Adrenal gland (tissue), 9 donors: ENCODE measurements at regions not wholly inside any gene's neighbourhood (a gene's known extent, or its start where the extent isn't known, plus 50 kb on each side); places are given as distances from the start of the nearest gene placed in this dataset.

Experiments used
- DNase-seq, 7 donors: peaks; one replicate each; pipeline ENCODE4 v3.0.0-alpha.2; 2019 to 2020
- H3K27ac ChIP-seq, 5 donors: fragments of 200-600 bp; sonication (generic) in 4 of 5; 1 replicate in 3 of 5; 2 replicates in 2 of 5; pipeline versions ENCODE4 v1.5.1 to v1.8.0; 2016 to 2020; ENCODE audit warnings: mild to moderate bottlenecking in 1 of 5
- H3K27me3 ChIP-seq: fragments of 200-600 bp; 2 replicates; pipeline ENCODE4 v1.8.0; 2021
- H3K36me3 ChIP-seq, 2 donors: fragments of 200-600 bp; replicated peaks in 1 of 2; 1 replicate in 1 of 2; 2 replicates in 1 of 2; pipeline versions ENCODE4 v1.5.1 to v1.8.0; 2018 to 2022
- H3K4me1 ChIP-seq, 2 donors: fragments of 200-600 bp; replicated peaks in 1 of 2; 1 replicate in 1 of 2; 2 replicates in 1 of 2; pipeline versions ENCODE4 v1.5.1 to v1.8.0; 2018 to 2021
- H3K4me3 ChIP-seq, 4 donors: fragments of 200-600 bp; sonication (generic) in 3 of 4; one replicate each; pipeline ENCODE4 v1.5.1; 2016 to 2018
- H3K9me3 ChIP-seq, 3 donors: fragments of 200-600 bp; sonication (generic) in 1 of 3; replicated peaks in 1 of 3; 1 replicate in 2 of 3; 2 replicates in 1 of 3; pipeline versions ENCODE4 v1.5.1 to v1.8.0; 2016 to 2021
- CTCF ChIP-seq, 6 experiments: fragments of 450-650 bp in 4 of 6; fragments of 200-600 bp in 2 of 6; sonication (generic) in 1 of 6; IDR thresholded peaks; 1 replicate in 5 of 6; 2 replicates in 1 of 6; pipeline versions ENCODE4 v1.5.1 to v1.8.0; 2016 to 2021; ENCODE audit warnings: antibody characterized with exemption in 6 of 6, mild to moderate bottlenecking in 2 of 6, moderate library complexity in 1 of 6
- POLR2A ChIP-seq, 2 donors: fragments of 450-650 bp; IDR thresholded peaks; one replicate each; pipeline ENCODE4 v1.6.1; 2017; ENCODE audit warnings: antibody characterized with exemption in 2 of 2, mild to moderate bottlenecking in 2 of 2, moderate library complexity in 1 of 2
- WGBS, 4 donors: extraction: QIAGEN DNeasy Blood & Tissue Kit in 2 of 4; methylation state at CpG; one replicate each; pipeline versions ENCODE4 v1.1.5 to v1.1.7; 2013 to 2017; 5-methylcytosine and 5-hydroxymethylcytosine counted together
- intact Hi-C, 2 donors: fragments of 100-400 bp; cut with DNase I; formaldehyde crosslinking; loops; one replicate each; pipeline versions ENCODE4 v1.14.1 to v1.15.0; 2022 to 2023
- donor health status: healthy with polysubstance abuse.
- donor health status: Bipolar disorder and iron deficiency.
- donor health status: DM: yes; HTN: yes; CAD: no.
- donor health status: DM: no; HTN: no; CAD: no.
- donor health status: DM: no; HTN: no; CAD: no.

GRCh38 chr2:12928197-12928774 lies 211.6 kb downstream of the TRIB2 start:
- H3K36me3 ChIP-seq = no peaks in the 10 kb centered on the region
- H3K27ac ChIP-seq = no peak overlapping the region
- TF ChIP-seq POLR2A (IDR thresholded peaks at IDR 0.05) (no peak), CTCF (IDR thresholded peaks at IDR 0.05) (no peak)
- H3K4me3 ChIP-seq = no peak overlapping the region
- WGBS, 4 donors = 77 to 83% (median 81%) methylated on average over 5 of the region's 5 CpGs
- H3K4me1 ChIP-seq = peaks cover 4 to 19% of the 10 kb centered on the region in 2 donors
- intact Hi-C loops = loop anchor here in 1 of 2 donors (10.0 kb wide), 1 partner anchor 193 kb away; no protein-coding TSS in a partner anchor
- H3K27me3 ChIP-seq = no peaks in the 10 kb centered on the region
- no peaks in the 10 kb centered on the region for H3K9me3 ChIP-seq
- DNase-seq = no peak

DNA sequence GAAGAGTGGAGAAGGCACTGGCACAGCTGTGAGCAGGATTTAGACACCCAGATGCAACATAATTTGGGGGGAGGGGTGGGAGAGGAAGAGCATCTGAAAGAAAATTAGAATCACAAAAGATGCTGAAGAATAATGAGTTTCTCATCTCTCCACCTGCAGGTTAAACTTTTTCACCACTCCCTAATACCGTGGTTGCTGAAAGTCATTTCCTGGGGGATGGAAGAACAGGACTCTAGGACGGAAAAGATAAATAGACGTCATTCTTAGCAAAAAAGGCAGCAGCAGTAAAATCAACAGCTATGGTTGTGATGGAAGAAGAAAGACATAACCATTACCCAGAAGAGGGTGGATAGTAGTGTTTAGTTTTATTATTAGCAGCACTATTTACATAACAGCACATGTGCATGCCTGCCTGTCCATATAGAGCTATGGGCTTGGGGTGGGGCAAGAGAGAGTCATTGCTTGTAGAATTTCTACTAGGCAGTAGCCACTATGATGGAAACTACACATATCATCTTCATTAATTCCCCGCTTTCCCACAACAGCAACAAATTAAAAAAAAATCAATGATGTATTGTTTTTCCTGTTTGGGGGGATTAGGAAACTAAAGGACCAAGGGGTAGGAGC lies 212.2 kb downstream of the TRIB2 start:
- no peak overlapping the region for H3K27ac ChIP-seq
- no peak for DNase-seq
- H3K27me3 ChIP-seq = no peaks in the 10 kb centered on the region
- peaks cover 4 to 19% of the 10 kb centered on the region in 2 donors for H3K4me1 ChIP-seq
- no peak for TF ChIP-seq CTCF (IDR thresholded peaks at IDR 0.05)
- no peak for TF ChIP-seq POLR2A (IDR thresholded peaks at IDR 0.05)
- no peak overlapping the region for H3K4me3 ChIP-seq
- intact Hi-C loops = loop anchor here in 1 of 2 donors (10.0 kb wide), 1 partner anchor 194 kb away; no protein-coding TSS in a partner anchor
- no peaks in the 10 kb centered on the region for H3K36me3 ChIP-seq
- WGBS, 4 donors = 37 to 63% (median 53%) methylated on average over 4 of the region's 4 CpGs
- no peaks in the 10 kb centered on the region for H3K9me3 ChIP-seq

- WGBS, 4 donors = 88 to 98% (median 93%) methylated on average over 3 of the region's 3 CpGs
- TF ChIP-seq POLR2A (IDR thresholded peaks at IDR 0.05) = no peak
- TF ChIP-seq CTCF (IDR thresholded peaks at IDR 0.05) = no peak
- Histone ChIP-seq H3K4me3 (no peak overlapping the region), H3K36me3 (no peaks in the 10 kb centered on the region), H3K27ac (no peak overlapping the region), H3K4me1 (peaks cover 4 to 19% of the 10 kb centered on the region in 2 donors), H3K27me3 (no peaks in the 10 kb centered on the region), H3K9me3 (no peaks in the 10 kb centered on the region)
- DNase-seq = no peak
- intact Hi-C loops = loop anchor here (5.0 to 10.0 kb wide), 3 partner anchors 75 to 1097 kb away; no protein-coding TSS in a partner anchor
Measured at GRCh38 chr2:12929758-12930157, 213.0 kb downstream of the TRIB2 start.

GRCh38 chr2:12930391-12930790 lies 213.7 kb downstream of the TRIB2 start:
- intact Hi-C loops = loop anchor here in 1 of 2 donors (5.0 to 10.0 kb wide), 2 partner anchors 74 to 1098 kb away; no protein-coding TSS in a partner anchor
- Histone ChIP-seq H3K4me3 (no peak overlapping the region), H3K36me3 (no peaks in the 10 kb centered on the region), H3K27me3 (no peaks in the 10 kb centered on the region), H3K4me1 (peaks cover 4 to 19% of the 10 kb centered on the region in 2 donors), H3K27ac (no peak overlapping the region), H3K9me3 (no peaks in the 10 kb centered on the region)
- 70 to 85% (median 79%) methylated on average over 1 of the region's 1 CpG for WGBS, 4 donors
- no peak for DNase-seq
- TF ChIP-seq POLR2A (IDR thresholded peaks at IDR 0.05) = no peak
- no peak for TF ChIP-seq CTCF (IDR thresholded peaks at IDR 0.05)
